HepG2 (cell line): ENCODE measurements at regions not wholly inside any gene's neighbourhood (a gene's known extent, or its start where the extent isn't known, plus 50 kb on each side); places are given as distances from the start of the nearest gene placed in this dataset.

Experiments
- ATF7-NPFF ChIP-seq: sonication (generic); formaldehyde crosslinking; IDR thresholded peaks from 2 replicates; pipeline ENCODE4 v1.8.1; 2023; ENCODE audit warnings: mild to moderate bottlenecking, low read depth, missing genetic modification reagents, moderate library complexity
- BRCA1 ChIP-seq: sonication (generic); formaldehyde crosslinking; IDR thresholded peaks from 2 replicates; pipeline ENCODE4 v1.4.0; 2020; ENCODE audit warnings: missing genetic modification reagents
- CREB1 ChIP-seq, 2 experiments: fragments of 450-650 bp in 1 of 2; IDR thresholded peaks; 2 replicates each; pipeline ENCODE4 v1.6.1; 2016 to 2017; ENCODE audit warnings: control low read depth in 1 of 2, mild to moderate bottlenecking in 1 of 2, missing compliant biosample characterization in 1 of 2, missing genetic modification characterization in 1 of 2
- FOXO1 ChIP-seq: sonication (generic); formaldehyde crosslinking; IDR thresholded peaks from 2 replicates; pipeline ENCODE4 v1.4.0; 2020; ENCODE audit warnings: missing genetic modification reagents
- HNF4A ChIP-seq: sonication (generic); formaldehyde crosslinking; IDR thresholded peaks from 2 replicates; pipeline ENCODE4 v1.4.0; 2020; ENCODE audit warnings: missing genetic modification reagents
- HOXD1 ChIP-seq: sonication (generic); formaldehyde crosslinking; IDR thresholded peaks from 2 replicates; pipeline ENCODE4 v1.5.0; 2020; ENCODE audit warnings: missing genetic modification reagents
- IKZF4 ChIP-seq: sonication (generic); formaldehyde crosslinking; IDR thresholded peaks from 2 replicates; pipeline ENCODE4 v1.5.1; 2020; ENCODE audit warnings: borderline replicate concordance, mild to moderate bottlenecking, low read depth, missing genetic modification reagents; ENCODE audit errors: not compliant biosample characterization
- KDM1A ChIP-seq: IDR thresholded peaks from 2 replicates; pipeline ENCODE4 v1.6.1; 2016; ENCODE audit warnings: missing compliant biosample characterization
- MIER3 ChIP-seq: IDR thresholded peaks from 2 replicates; pipeline ENCODE4 v1.6.1; 2016; ENCODE audit warnings: missing compliant biosample characterization, borderline replicate concordance
- NFE2L2 ChIP-seq: fragments of 150-350 bp; IDR thresholded peaks from 2 replicates; pipeline ENCODE4 v1.6.1; 2014; ENCODE audit warnings: low read length
- RARA ChIP-seq: IDR thresholded peaks from 2 replicates; pipeline ENCODE4 v1.6.1; 2016; ENCODE audit warnings: missing genetic modification reagents, missing compliant biosample characterization
- SIX4 ChIP-seq: sonication (generic); formaldehyde crosslinking; IDR thresholded peaks from 2 replicates; pipeline ENCODE4 v1.4.0; 2020; ENCODE audit warnings: missing genetic modification reagents
- SOX6 ChIP-seq, 2 experiments: fragments of 450-650 bp in 1 of 2; sonication (generic) in 1 of 2; formaldehyde crosslinking in 1 of 2; IDR thresholded peaks; 2 replicates each; pipeline versions ENCODE4 v1.4.0 to v1.6.1; 2017 to 2020; ENCODE audit warnings: antibody characterized with exemption in 1 of 2, mild to moderate bottlenecking in 1 of 2, missing genetic modification reagents in 1 of 2
- ZBTB38 ChIP-seq: sonication (generic); formaldehyde crosslinking; IDR thresholded peaks from 2 replicates; pipeline ENCODE4 v1.5.1; 2020; ENCODE audit warnings: mild to moderate bottlenecking, missing genetic modification reagents
- ZNF205 ChIP-seq: IDR thresholded peaks from 2 replicates; pipeline ENCODE4 v1.6.1; 2018; ENCODE audit warnings: missing biosample characterization, missing genetic modification reagents
- ZNF263 ChIP-seq: sonication (generic); formaldehyde crosslinking; IDR thresholded peaks from 2 replicates; pipeline ENCODE4 v1.4.0; 2020; ENCODE audit warnings: missing genetic modification reagents
- ZNF354B ChIP-seq: sonication (generic); formaldehyde crosslinking; IDR thresholded peaks from 2 replicates; pipeline ENCODE4 v1.8.0; 2022; ENCODE audit warnings: mild to moderate bottlenecking, missing genetic modification reagents
- TF ChIP-seq, protein P1 (sequence below): IDR thresholded peaks from 2 replicates; pipeline ENCODE4 v1.6.1; 2012; ENCODE audit warnings: low read depth, low read length, improper control_type of control experiment
- TF ChIP-seq, protein P2 (sequence below): IDR thresholded peaks from 2 replicates; pipeline ENCODE4 v1.6.1; 2016; ENCODE audit warnings: low read depth
- TF ChIP-seq, protein P3 (sequence below): sonication (generic); formaldehyde crosslinking; IDR thresholded peaks from 2 replicates; pipeline ENCODE4 v1.4.0; 2020; ENCODE audit warnings: missing genetic modification reagents, borderline replicate concordance
- TF ChIP-seq, protein P4 (sequence below): IDR thresholded peaks from 2 replicates; pipeline ENCODE4 v1.6.1; 2018; ENCODE audit warnings: missing genetic modification reagents

DNA sequence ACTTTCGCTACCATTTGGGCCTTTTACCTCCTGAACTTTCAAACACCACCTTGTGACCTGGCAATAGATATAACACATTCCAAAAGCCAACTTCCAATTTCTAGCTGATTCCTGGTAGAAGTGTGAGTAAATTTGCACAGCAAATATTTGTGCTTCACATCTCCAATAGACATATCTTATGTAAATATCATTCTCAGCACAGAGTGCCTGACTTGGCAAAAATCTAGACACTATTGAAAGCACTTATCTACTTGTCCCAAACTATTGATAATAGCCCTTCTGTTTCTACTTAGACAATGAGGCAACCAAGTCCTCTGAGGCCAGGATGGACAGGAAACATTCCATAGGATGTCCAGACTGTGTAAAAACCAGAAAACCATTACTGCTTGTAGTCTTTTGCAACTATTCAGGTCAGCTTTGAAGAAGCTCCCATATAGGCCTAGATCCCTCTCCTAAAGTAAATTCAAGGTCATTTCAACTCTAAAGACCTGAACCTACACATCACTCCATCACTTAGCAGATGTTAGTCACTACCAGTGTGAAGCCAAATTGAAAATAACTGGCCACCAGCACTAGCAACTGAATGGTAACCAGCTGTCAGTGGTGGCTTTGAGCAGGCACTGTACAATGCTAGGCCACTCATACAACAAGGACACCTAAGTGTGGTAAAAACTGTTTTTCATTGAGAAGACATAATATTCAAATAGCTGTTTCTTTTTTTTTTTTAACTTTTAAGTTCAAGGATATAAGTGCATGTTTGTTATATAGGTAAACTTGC, 95.3 kb upstream of the RSPO3 start (continued):
- TF ChIP-seq, protein P1, sequence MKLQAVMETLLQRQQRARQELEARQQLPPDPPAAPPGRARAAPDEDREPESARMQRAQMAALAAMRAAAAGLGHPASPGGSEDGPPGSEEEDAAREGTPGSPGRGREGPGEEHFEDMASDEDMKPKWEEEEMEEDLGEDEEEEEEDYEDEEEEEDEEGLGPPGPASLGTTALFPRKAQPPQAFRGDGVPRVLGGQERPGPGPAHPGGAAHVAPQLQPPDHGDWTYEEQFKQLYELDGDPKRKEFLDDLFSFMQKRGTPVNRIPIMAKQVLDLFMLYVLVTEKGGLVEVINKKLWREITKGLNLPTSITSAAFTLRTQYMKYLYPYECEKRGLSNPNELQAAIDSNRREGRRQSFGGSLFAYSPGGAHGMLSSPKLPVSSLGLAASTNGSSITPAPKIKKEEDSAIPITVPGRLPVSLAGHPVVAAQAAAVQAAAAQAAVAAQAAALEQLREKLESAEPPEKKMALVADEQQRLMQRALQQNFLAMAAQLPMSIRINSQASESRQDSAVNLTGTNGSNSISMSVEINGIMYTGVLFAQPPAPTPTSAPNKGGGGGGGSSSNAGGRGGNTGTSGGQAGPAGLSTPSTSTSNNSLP = 0 out of 2 replicates have a peak, but pooled peaks have one; percentile 38
- TF ChIP-seq KDM1A (CRISPR knock-in tag) (peak; percentile 75; the same call in 1 of the 2 replicates), ZNF205 (CRISPR knock-in tag) (peak; percentile 76; the same call in 1 of the 2 replicates), RARA (CRISPR knock-in tag) (peak; percentile 93), ZNF263 (CRISPR knock-in tag) (no peak), MIER3 (CRISPR knock-in tag) (peak; percentile 34; the same call in 1 of the 2 replicates), ZNF354B (CRISPR knock-in tag) (0 out of 2 replicates have a peak, but pooled peaks have one; percentile 59), FOXO1 (peak; percentile 37; the same call in 1 of the 2 replicates), HOXD1 (CRISPR knock-in tag) (peak; percentile 83; the same call in 1 of the 2 replicates), BRCA1 (CRISPR knock-in tag) (no peak), IKZF4 (CRISPR knock-in tag) (no peak), ATF7-NPFF (CRISPR knock-in tag) (peak; percentile 55; the same call in 1 of the 2 replicates), HNF4A (CRISPR knock-in tag) (peak; percentile 46; the same call in 1 of the 2 replicates), ZBTB38 (CRISPR knock-in tag) (no peak), CREB1 (IDR thresholded peaks at IDR 0.05) (no peak), CREB1 (CRISPR knock-in tag; IDR thresholded peaks at IDR 0.05) (peak; percentile 70), SOX6 (IDR thresholded peaks at IDR 0.05) (no peak), SOX6 (CRISPR knock-in tag; IDR thresholded peaks at IDR 0.05) (peak; percentile 94), NFE2L2 (peak; percentile 59), SIX4 (CRISPR knock-in tag) (peak; percentile 74)
- TF ChIP-seq, protein P2, sequence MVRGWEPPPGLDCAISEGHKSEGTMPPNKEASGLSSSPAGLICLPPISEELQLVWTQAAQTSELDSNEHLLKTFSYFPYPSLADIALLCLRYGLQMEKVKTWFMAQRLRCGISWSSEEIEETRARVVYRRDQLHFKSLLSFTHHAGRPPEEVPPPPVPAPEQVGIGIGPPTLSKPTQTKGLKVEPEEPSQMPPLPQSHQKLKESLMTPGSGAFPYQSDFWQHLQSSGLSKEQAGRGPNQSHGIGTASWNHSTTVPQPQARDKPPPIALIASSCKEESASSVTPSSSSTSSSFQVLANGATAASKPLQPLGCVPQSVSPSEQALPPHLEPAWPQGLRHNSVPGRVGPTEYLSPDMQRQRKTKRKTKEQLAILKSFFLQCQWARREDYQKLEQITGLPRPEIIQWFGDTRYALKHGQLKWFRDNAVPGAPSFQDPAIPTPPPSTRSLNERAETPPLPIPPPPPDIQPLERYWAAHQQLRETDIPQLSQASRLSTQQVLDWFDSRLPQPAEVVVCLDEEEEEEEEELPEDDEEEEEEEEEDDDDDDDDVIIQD = 0 out of 2 replicates have a peak, but pooled peaks have one; percentile 9
- TF ChIP-seq, protein P3, sequence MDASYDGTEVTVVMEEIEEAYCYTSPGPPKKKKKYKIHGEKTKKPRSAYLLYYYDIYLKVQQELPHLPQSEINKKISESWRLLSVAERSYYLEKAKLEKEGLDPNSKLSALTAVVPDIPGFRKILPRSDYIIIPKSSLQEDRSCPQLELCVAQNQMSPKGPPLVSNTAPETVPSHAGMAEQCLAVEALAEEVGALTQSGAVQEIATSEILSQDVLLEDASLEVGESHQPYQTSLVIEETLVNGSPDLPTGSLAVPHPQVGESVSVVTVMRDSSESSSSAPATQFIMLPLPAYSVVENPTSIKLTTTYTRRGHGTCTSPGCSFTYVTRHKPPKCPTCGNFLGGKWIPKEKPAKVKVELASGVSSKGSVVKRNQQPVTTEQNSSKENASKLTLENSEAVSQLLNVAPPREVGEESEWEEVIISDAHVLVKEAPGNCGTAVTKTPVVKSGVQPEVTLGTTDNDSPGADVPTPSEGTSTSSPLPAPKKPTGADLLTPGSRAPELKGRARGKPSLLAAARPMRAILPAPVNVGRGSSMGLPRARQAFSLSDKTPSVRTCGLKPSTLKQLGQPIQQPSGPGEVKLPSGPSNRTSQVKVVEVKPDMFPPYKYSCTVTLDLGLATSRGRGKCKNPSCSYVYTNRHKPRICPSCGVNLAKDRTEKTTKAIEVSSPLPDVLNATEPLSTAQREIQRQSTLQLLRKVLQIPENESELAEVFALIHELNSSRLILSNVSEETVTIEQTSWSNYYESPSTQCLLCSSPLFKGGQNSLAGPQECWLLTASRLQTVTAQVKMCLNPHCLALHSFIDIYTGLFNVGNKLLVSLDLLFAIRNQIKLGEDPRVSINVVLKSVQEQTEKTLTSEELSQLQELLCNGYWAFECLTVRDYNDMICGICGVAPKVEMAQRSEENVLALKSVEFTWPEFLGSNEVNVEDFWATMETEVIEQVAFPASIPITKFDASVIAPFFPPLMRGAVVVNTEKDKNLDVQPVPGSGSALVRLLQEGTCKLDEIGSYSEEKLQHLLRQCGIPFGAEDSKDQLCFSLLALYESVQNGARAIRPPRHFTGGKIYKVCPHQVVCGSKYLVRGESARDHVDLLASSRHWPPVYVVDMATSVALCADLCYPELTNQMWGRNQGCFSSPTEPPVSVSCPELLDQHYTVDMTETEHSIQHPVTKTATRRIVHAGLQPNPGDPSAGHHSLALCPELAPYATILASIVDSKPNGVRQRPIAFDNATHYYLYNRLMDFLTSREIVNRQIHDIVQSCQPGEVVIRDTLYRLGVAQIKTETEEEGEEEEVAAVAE (CRISPR knock-in tag) = peak; percentile 57; the same call in 1 of the 2 replicates
- TF ChIP-seq, protein P4, sequence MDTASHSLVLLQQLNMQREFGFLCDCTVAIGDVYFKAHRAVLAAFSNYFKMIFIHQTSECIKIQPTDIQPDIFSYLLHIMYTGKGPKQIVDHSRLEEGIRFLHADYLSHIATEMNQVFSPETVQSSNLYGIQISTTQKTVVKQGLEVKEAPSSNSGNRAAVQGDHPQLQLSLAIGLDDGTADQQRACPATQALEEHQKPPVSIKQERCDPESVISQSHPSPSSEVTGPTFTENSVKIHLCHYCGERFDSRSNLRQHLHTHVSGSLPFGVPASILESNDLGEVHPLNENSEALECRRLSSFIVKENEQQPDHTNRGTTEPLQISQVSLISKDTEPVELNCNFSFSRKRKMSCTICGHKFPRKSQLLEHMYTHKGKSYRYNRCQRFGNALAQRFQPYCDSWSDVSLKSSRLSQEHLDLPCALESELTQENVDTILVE = peak; percentile 83
